GM10266 (cell line): ENCODE measurements at regions not wholly inside any gene's neighbourhood (a gene's known extent, or its start where the extent isn't known, plus 50 kb on each side); places are given as distances from the start of the nearest gene placed in this dataset.

Experiments used
- DNase-seq: peaks from one replicate; pipeline ENCODE4 v3.0.0; 2012; ENCODE audit errors: extremely low spot score
- TF ChIP-seq, protein P1 (sequence below): IDR thresholded peaks from 2 replicates; pipeline ENCODE4 v1.5.1; 2012; ENCODE audit warnings: mild to moderate bottlenecking, low read depth; ENCODE audit not compliant: control insufficient read depth, insufficient read depth; ENCODE audit errors: missing control alignments

DNA sequence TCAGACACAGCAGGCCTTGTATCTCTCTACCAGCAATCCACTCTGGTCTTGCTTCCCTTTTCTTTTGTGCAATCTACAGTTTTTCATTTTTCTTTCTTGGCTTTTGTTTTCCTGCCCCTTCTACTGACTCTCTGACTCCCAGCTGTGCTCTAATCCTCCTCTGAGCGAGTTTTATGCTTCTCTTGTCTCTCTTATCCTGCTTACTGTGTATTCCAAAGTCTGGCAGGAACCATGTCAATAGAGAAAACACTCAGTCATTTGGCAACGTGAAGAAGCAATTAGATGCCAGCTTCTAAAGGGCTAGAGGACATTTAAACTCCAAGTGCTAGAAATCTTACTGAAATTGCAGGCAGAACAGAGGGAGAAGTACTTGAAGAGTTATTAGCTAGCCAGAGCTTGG is 984.6 kb upstream of the TENM3 start:
- TF ChIP-seq, protein P1, sequence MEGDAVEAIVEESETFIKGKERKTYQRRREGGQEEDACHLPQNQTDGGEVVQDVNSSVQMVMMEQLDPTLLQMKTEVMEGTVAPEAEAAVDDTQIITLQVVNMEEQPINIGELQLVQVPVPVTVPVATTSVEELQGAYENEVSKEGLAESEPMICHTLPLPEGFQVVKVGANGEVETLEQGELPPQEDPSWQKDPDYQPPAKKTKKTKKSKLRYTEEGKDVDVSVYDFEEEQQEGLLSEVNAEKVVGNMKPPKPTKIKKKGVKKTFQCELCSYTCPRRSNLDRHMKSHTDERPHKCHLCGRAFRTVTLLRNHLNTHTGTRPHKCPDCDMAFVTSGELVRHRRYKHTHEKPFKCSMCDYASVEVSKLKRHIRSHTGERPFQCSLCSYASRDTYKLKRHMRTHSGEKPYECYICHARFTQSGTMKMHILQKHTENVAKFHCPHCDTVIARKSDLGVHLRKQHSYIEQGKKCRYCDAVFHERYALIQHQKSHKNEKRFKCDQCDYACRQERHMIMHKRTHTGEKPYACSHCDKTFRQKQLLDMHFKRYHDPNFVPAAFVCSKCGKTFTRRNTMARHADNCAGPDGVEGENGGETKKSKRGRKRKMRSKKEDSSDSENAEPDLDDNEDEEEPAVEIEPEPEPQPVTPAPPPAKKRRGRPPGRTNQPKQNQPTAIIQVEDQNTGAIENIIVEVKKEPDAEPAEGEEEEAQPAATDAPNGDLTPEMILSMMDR, result no peak
- DNase-seq, result no peak

DNA sequence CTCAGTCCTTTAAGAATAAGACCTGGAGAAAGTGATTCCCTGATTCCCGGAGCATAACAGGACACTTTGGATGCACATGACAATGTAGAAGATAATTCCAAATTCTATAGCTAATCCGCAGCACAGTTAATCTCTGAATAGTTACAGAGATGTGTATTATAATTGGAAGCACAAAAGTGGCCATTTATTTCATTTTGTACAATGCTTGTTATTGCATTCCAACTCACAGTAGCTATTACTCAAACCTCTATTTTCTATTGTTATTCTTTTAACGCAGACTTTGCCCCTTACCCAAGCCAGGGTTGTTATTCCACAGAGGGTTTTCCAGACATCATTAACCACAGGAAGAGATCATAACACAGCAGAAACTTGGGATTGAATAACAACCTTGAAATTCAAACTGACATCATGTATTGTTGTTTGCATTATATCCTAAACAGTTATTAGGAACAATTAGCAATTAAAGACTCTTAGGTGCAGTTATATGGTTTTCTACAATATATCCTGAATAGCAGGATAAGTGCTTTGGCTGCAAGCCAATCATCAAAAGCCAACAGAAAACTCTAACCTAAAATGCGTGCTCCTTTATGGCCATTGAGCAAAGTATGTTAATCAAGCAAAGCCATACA is 984.0 kb upstream of the TENM3 start:
- DNase-seq, result no peak
- TF ChIP-seq, protein P1, result no peak

DNA sequence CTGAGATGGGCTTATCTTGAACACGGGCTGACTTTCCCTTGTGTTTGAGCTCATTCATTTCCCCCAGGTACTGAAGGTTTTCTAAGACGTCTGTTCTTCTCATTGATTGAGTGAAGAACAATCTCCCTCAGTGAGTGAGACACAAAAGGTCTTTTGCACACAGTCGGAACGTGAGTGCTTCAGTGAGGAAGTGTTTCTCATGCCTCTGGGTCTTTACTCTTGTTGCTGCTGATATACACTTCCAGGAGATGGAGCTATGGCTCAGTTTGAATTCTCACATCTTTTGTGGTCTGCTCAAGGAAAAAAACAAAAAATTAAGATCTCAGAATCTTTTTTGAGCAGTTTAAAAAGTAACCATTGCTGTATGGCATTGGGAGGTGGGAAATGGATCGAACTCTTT is 981.9 kb upstream of the TENM3 start:
- TF ChIP-seq, protein P1, result no peak
- DNase-seq, result no peak

DNA sequence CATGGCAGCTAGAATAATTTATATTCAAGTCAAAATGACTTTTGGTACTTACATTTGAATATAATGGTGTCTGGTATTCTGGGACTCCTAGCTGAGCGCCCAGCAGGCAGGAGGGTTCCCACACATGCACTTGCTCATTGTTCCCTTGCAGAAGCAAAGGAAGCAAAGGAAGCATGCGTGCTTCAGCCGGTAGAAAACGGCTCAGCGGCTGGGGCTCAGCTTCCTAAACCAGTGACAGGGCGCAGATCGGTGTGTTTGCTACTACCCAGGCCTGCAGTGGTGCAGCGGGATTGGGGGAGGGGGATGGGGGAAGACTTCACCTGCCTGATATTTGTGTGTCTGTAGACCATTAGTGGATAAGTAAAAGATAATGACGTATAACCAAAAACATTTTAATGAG is 978.3 kb upstream of the TENM3 start:
- DNase-seq, result no peak
- TF ChIP-seq, protein P1, result no peak

DNA sequence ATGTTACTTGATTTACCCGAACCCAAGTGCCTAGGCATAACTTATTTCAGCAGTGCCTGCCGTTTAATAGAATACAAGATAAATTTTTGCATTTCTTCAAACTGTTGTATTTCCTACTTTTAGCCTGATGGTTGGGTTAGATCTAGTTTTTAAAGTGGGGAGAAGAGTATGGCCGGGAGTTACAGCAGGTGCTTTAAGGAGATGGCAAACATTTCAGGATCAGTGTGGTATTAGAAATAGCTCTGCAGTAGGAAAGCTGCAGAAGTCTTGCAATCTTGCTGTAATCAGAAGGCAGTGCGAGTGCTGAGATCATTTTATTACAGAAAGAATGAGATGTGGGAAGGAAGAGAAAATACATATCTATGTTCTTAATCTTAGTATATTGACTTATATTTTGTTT is 977.8 kb upstream of the TENM3 start:
- no peak for DNase-seq
- TF ChIP-seq, protein P1, result no peak

DNA sequence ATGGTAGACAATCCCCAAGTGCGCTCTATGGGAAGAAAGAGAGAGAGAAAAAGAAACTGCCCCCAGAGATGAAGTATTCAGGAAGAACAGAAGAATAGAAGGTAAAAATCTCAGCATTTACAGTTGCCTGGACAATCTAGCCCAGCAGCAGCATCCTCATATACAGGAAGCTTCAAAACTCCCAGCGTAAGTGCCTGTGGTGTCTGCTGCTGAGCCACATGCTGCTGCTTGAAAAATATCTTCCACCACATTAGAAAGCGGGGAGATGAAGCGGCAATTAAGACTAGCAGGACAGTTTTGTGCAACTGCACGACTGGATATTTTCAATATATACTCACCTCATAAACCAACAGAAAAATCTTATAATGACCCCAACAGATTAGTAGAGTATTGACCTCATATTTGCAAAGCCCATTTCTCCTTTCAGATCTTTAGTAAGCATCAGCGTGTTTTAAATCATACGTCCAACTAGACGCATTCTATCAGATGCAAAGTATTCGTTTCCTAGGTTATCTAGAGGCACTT is 972.0 kb upstream of the TENM3 start:
- no peak for DNase-seq
- TF ChIP-seq, protein P1, result no peak

DNA sequence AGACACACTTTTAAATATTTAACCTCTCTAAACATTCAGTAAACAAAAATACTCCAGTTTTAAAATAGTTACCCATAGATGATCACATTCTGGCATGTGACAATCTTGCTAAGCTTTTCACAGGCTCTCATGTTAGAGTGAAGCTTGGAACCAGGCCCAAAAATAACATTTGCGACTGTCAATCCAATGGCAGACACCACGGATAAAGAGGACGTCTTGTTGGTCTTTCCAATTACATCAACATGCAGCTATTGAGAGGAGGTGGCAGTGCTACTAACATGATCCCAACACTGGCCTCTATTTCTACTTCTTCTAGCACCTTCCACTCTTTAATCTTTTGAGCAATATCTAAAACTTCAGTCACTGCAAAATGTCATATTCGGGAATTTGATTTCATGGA is 970.8 kb upstream of the TENM3 start:
- TF ChIP-seq, protein P1, result no peak
- no peak for DNase-seq
